Subcutaneous abdominal adipose tissue (tissue), 5 donors: ENCODE measurements at regions not wholly inside any gene's neighbourhood (a gene's known extent, or its start where the extent isn't known, plus 50 kb on each side); places are given as distances from the start of the nearest gene placed in this dataset.

Experiments used
- H3K27ac ChIP-seq: one replicate; pipeline ENCODE4 v1.7.0; 2013; ENCODE audit warnings: low read depth, mild to moderate bottlenecking, inconsistent platforms, low read length, moderate library complexity
- H3K27me3 ChIP-seq, 5 donors: one replicate each; pipeline ENCODE4 v1.7.0; 2013; ENCODE audit warnings: low read length in 5 of 5, inconsistent platforms in 1 of 5; ENCODE audit not compliant: control insufficient read depth in 5 of 5, insufficient read depth in 4 of 5
- H3K36me3 ChIP-seq, 5 donors: one replicate each; pipeline ENCODE4 v1.7.0; 2013; ENCODE audit warnings: low read length in 5 of 5; ENCODE audit not compliant: control insufficient read depth in 5 of 5, insufficient read depth in 5 of 5
- H3K4me1 ChIP-seq, 5 donors: one replicate each; pipeline ENCODE4 v1.7.0; 2013; ENCODE audit warnings: low read length in 5 of 5, mild to moderate bottlenecking in 3 of 5, moderate library complexity in 1 of 5; ENCODE audit not compliant: control insufficient read depth in 5 of 5, insufficient read depth in 5 of 5
- H3K4me3 ChIP-seq, 5 donors: one replicate each; pipeline ENCODE4 v1.7.0; 2013; ENCODE audit warnings: low read length in 5 of 5, low read depth in 1 of 5
- H3K9ac ChIP-seq, 5 donors: one replicate each; pipeline ENCODE4 v1.7.0; 2013; ENCODE audit warnings: low read length in 5 of 5, mild to moderate bottlenecking in 4 of 5, moderate library complexity in 3 of 5
- H3K9me3 ChIP-seq, 5 donors: one replicate each; pipeline ENCODE4 v1.7.0; 2013; ENCODE audit warnings: low read length in 5 of 5; ENCODE audit not compliant: control insufficient read depth in 5 of 5
- donor health status: healthy.
- donor health status: healthy.
- donor health status: healthy.
- donor health status: healthy.
- donor health status: healthy.

- Histone ChIP-seq H3K4me1 (peaks cover 0 to 19% (median 8%) of the 10 kb centered on the region in 5 donors), H3K9ac (no peak overlapping the region), H3K27me3 (peaks cover 0 to 5% (median 0%) of the 10 kb centered on the region in 5 donors), H3K9me3 (no peaks in the 10 kb centered on the region), H3K36me3 (no peaks in the 10 kb centered on the region), H3K4me3 (no peak overlapping the region), H3K27ac (no peak overlapping the region)
These were observed 151.9 kb upstream of the TLE3 start for GRCh38 chr15:70249616-70250015.

- Histone ChIP-seq H3K27ac (no peak overlapping the region), H3K4me1 (peaks cover 0 to 19% (median 8%) of the 10 kb centered on the region in 5 donors), H3K9ac (no peak overlapping the region), H3K4me3 (no peak overlapping the region), H3K9me3 (no peaks in the 10 kb centered on the region), H3K36me3 (no peaks in the 10 kb centered on the region), H3K27me3 (peaks cover 0 to 3% (median 0%) of the 10 kb centered on the region in 5 donors)
These were observed 150.7 kb upstream of the TLE3 start for GRCh38 chr15:70248116-70249025.

- Histone ChIP-seq H3K4me1 (peaks cover 0 to 19% (median 8%) of the 10 kb centered on the region in 5 donors), H3K27ac (no peak overlapping the region), H3K27me3 (peaks cover 0 to 3% (median 0%) of the 10 kb centered on the region in 5 donors), H3K9ac (no peak overlapping the region), H3K4me3 (no peak overlapping the region), H3K36me3 (no peaks in the 10 kb centered on the region), H3K9me3 (no peaks in the 10 kb centered on the region)
These were observed 149.6 kb upstream of the TLE3 start for GRCh38 chr15:70247281-70247680.

GRCh38 chr15:70246623-70247220 is 149.0 kb upstream of the TLE3 start:
- no peak overlapping the region for H3K4me3 ChIP-seq
- no peaks in the 10 kb centered on the region for H3K9me3 ChIP-seq
- no peak overlapping the region for H3K9ac ChIP-seq
- peaks cover 0 to 3% (median 0%) of the 10 kb centered on the region in 5 donors for H3K27me3 ChIP-seq
- no peaks in the 10 kb centered on the region for H3K36me3 ChIP-seq
- H3K4me1 ChIP-seq = peaks cover 0 to 19% (median 8%) of the 10 kb centered on the region in 5 donors
- no peak overlapping the region for H3K27ac ChIP-seq

- no peaks in the 10 kb centered on the region for H3K9me3 ChIP-seq
- no peak overlapping the region for H3K9ac ChIP-seq
- no peaks in the 10 kb centered on the region for H3K36me3 ChIP-seq
- H3K4me1 ChIP-seq = peaks cover 0 to 19% (median 8%) of the 10 kb centered on the region in 5 donors
- peaks cover 0 to 3% (median 0%) of the 10 kb centered on the region in 5 donors for H3K27me3 ChIP-seq
- H3K4me3 ChIP-seq = no peak overlapping the region
- H3K27ac ChIP-seq = no peak overlapping the region
These were observed 148.4 kb upstream of the TLE3 start for GRCh38 chr15:70245932-70246622.

- H3K9me3 ChIP-seq = no peaks in the 10 kb centered on the region
- H3K9ac ChIP-seq = no peak overlapping the region
- H3K27ac ChIP-seq = no peak overlapping the region
- H3K4me3 ChIP-seq = no peak overlapping the region
- peaks cover 0 to 19% (median 8%) of the 10 kb centered on the region in 5 donors for H3K4me1 ChIP-seq
- no peaks in the 10 kb centered on the region for H3K36me3 ChIP-seq
- peaks cover 0 to 3% (median 0%) of the 10 kb centered on the region in 5 donors for H3K27me3 ChIP-seq
These were observed 147.3 kb upstream of the TLE3 start for GRCh38 chr15:70244978-70245542.

- Histone ChIP-seq H3K36me3 (no peaks in the 10 kb centered on the region), H3K4me1 (peaks cover 0 to 16% (median 8%) of the 10 kb centered on the region in 5 donors), H3K9ac (no peak overlapping the region), H3K27me3 (peaks cover 0 to 3% (median 0%) of the 10 kb centered on the region in 5 donors), H3K27ac (no peak overlapping the region), H3K9me3 (no peaks in the 10 kb centered on the region), H3K4me3 (no peak overlapping the region)
These were observed 146.2 kb upstream of the TLE3 start for GRCh38 chr15:70243686-70244540.

- Histone ChIP-seq H3K9ac (no peak overlapping the region), H3K36me3 (no peaks in the 10 kb centered on the region), H3K27ac (no peak overlapping the region), H3K4me1 (peaks cover 0 to 16% (median 8%) of the 10 kb centered on the region in 5 donors), H3K9me3 (no peaks in the 10 kb centered on the region), H3K27me3 (no peaks in the 10 kb centered on the region), H3K4me3 (no peak overlapping the region)
These were observed 145.4 kb upstream of the TLE3 start for GRCh38 chr15:70242951-70243685.
